Neural progenitor cell (in vitro differentiated cells): ENCODE measurements at regions not wholly inside any gene's neighbourhood (a gene's known extent, or its start where the extent isn't known, plus 50 kb on each side); places are given as distances from the start of the nearest gene placed in this dataset.
A peak's percentile ranks its signal among the peaks of the same experiment; 100 is the strongest.

Experiments used
- DNase-seq: peaks from one replicate; pipeline ENCODE4 v3.0.0-alpha.2; 2016; ENCODE audit warnings: low spot score
- H2AFZ ChIP-seq: fragments of 200-600 bp; sonication (generic); replicated peaks from 2 replicates; pipeline ENCODE4 v1.6.1; 2016; ENCODE audit warnings: antibody characterized with exemption
- H3F3A ChIP-seq: fragments of 200-600 bp; sonication (generic); 2 replicates; pipeline ENCODE4 v1.6.1; 2016; ENCODE audit warnings: antibody characterized with exemption, low read depth
- H3K27ac ChIP-seq: fragments of 200-600 bp; sonication (generic); 2 replicates; pipeline ENCODE4 v1.5.1; 2016; ENCODE audit warnings: mild to moderate bottlenecking
- H3K27me3 ChIP-seq: fragments of 200-600 bp; sonication (generic); 2 replicates; pipeline ENCODE4 v1.6.1; 2016; ENCODE audit warnings: mild to moderate bottlenecking, moderate library complexity
- H3K36me3 ChIP-seq: fragments of 200-600 bp; sonication (generic); 2 replicates; pipeline ENCODE4 v1.5.1; 2016
- H3K4me1 ChIP-seq: fragments of 200-600 bp; sonication (generic); 2 replicates; pipeline ENCODE4 v1.6.1; 2016; ENCODE audit warnings: mixed run types
- H3K4me2 ChIP-seq: fragments of 200-600 bp; sonication (generic); 2 replicates; pipeline ENCODE4 v1.6.1; 2016
- H3K4me3 ChIP-seq: fragments of 200-600 bp; sonication (generic); 2 replicates; pipeline ENCODE4 v1.5.1; 2016
- H3K79me2 ChIP-seq: fragments of 200-600 bp; sonication (generic); 2 replicates; pipeline ENCODE4 v1.6.1; 2016; ENCODE audit warnings: low read depth
- H3K9ac ChIP-seq: fragments of 200-600 bp; sonication (generic); 2 replicates; pipeline ENCODE4 v1.6.1; 2016
- H3K9me3 ChIP-seq: fragments of 200-600 bp; sonication (generic); 2 replicates; pipeline ENCODE4 v1.5.1; 2016; ENCODE audit warnings: low read depth
- H4K20me1 ChIP-seq: fragments of 200-600 bp; sonication (generic); 2 replicates; pipeline ENCODE4 v1.6.1; 2016; ENCODE audit warnings: low read depth
- H3K27ac Mint-ChIP-seq: 3 replicates; pipeline ENCODE4 v1.8.0; 2021; ENCODE audit warnings: mixed read lengths
- H3K27me3 Mint-ChIP-seq: 2 replicates; pipeline ENCODE4 v1.8.0; 2022; ENCODE audit warnings: low read depth, mild to moderate bottlenecking, inconsistent platforms, moderate library complexity, mixed read lengths; ENCODE audit not compliant: insufficient read depth
- H3K36me3 Mint-ChIP-seq: 3 replicates; pipeline ENCODE4 v1.8.0; 2021; ENCODE audit warnings: mixed read lengths
- H3K4me1 Mint-ChIP-seq: 3 replicates; pipeline ENCODE4 v1.8.0; 2021; ENCODE audit warnings: mixed read lengths
- H3K4me3 Mint-ChIP-seq: 3 replicates; pipeline ENCODE4 v1.8.0; 2021; ENCODE audit warnings: mild to moderate bottlenecking, moderate library complexity, mixed read lengths
- H3K9me3 Mint-ChIP-seq: 3 replicates; pipeline ENCODE4 v1.8.0; 2020; ENCODE audit warnings: mixed read lengths
- EZH2 ChIP-seq: fragments of 200-600 bp; sonication (generic); IDR thresholded peaks from 2 replicates; pipeline ENCODE4 v1.6.1; 2017; ENCODE audit warnings: antibody characterized with exemption, mild to moderate bottlenecking, moderate library complexity
- EZH2phosphoT487 ChIP-seq: fragments of 200-600 bp; sonication (generic); IDR thresholded peaks from 2 replicates; pipeline ENCODE4 v1.6.1; 2017; ENCODE audit warnings: antibody characterized with exemption
- TF ChIP-seq, protein P1 (sequence below): fragments of 200-600 bp; sonication (generic); IDR thresholded peaks from 2 replicates; pipeline ENCODE4 v1.5.1; 2017; ENCODE audit warnings: antibody characterized with exemption, mild to moderate bottlenecking

DNA sequence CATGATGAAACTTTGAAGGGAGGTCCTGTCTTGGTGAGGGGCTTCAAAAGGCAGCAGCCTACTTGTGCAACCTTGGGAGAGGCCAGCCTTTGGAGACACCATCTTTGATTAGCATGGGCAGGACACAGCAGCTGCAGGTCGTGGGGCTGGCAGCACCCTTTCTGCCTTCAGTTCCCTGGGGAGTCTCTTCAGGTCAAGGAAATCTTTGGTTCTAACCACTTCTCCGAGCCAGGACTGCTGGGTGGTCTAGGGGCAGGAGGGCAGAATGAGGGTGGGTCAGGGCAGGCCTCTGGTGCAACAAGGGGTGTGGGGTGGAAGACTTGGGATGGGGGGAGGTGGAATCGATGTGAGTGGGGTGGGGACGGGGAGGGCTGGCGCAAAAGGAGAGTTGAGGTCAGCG, 269.7 kb downstream of the FOXD2 start:
- H3K4me3 Mint-ChIP-seq, result no peak overlapping the region
- no peaks in the 10 kb centered on the region for H3K36me3 Mint-ChIP-seq
- H4K20me1 ChIP-seq, result peaks cover 7% of the 10 kb centered on the region
- no peak overlapping the region for H3K9ac ChIP-seq
- peaks cover 78% of the 10 kb centered on the region for H3K27me3 ChIP-seq
- peaks cover 25% of the 10 kb centered on the region for H3F3A ChIP-seq
- no peaks in the 10 kb centered on the region for H3K36me3 ChIP-seq
- TF ChIP-seq EZH2phosphoT487 (no peak), EZH2 (no peak)
- TF ChIP-seq, protein P1, sequence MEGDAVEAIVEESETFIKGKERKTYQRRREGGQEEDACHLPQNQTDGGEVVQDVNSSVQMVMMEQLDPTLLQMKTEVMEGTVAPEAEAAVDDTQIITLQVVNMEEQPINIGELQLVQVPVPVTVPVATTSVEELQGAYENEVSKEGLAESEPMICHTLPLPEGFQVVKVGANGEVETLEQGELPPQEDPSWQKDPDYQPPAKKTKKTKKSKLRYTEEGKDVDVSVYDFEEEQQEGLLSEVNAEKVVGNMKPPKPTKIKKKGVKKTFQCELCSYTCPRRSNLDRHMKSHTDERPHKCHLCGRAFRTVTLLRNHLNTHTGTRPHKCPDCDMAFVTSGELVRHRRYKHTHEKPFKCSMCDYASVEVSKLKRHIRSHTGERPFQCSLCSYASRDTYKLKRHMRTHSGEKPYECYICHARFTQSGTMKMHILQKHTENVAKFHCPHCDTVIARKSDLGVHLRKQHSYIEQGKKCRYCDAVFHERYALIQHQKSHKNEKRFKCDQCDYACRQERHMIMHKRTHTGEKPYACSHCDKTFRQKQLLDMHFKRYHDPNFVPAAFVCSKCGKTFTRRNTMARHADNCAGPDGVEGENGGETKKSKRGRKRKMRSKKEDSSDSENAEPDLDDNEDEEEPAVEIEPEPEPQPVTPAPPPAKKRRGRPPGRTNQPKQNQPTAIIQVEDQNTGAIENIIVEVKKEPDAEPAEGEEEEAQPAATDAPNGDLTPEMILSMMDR, result no peak
- H3K27ac ChIP-seq, result no peak overlapping the region
- peaks cover 57% of the 10 kb centered on the region for H3K27me3 Mint-ChIP-seq
- H3K9me3 Mint-ChIP-seq, result no peaks in the 10 kb centered on the region
- no peak overlapping the region for H3K27ac Mint-ChIP-seq
- peaks cover 11% of the 10 kb centered on the region for H3K4me1 ChIP-seq
- H3K9me3 ChIP-seq, result no peaks in the 10 kb centered on the region
- H2AFZ ChIP-seq, result no peak overlapping the region
- no peak overlapping the region for H3K4me2 ChIP-seq
- H3K4me3 ChIP-seq, result no peak overlapping the region
- no peak for DNase-seq
- H3K79me2 ChIP-seq, result no peaks in the 10 kb centered on the region
- peaks cover 16% of the 10 kb centered on the region for H3K4me1 Mint-ChIP-seq

DNA sequence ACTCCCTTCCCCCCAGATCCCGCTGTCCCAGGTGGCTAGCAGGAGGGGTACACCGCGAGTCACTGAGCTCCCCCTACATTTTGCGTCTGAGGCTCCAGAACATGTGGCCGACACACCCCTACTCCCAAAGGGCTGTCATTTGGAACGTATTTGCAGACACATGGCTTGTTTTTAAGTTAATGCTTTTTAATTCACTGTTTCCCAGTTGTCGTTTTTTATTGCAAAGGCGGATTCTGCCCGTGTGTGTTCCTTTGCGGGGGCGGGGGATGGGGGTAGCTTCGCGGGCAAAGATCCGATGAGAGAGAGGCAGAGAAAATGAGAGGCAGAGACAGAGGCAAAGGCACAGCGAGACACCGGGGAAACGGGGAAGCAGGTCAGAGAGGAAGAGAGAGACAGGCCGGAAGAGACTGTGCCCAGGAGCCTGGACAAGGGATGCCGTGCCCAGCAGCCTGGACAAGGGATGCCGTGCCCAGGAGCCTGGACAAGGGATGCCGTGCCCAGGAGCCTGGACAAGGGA, 270.2 kb downstream of the FOXD2 start:
- H3K4me1 ChIP-seq, result peaks cover 15% of the 10 kb centered on the region
- H3K79me2 ChIP-seq, result no peaks in the 10 kb centered on the region
- no peak overlapping the region for H3K27ac ChIP-seq
- Mint-ChIP-seq H3K4me3 (peak overlapping the region; percentile 54), H3K27me3 (peaks cover 63% of the 10 kb centered on the region), H3K27ac (no peak overlapping the region), H3K4me1 (peaks cover 21% of the 10 kb centered on the region), H3K36me3 (no peaks in the 10 kb centered on the region), H3K9me3 (peaks cover under 1% of the 10 kb centered on the region)
- no peak overlapping the region for H3K9ac ChIP-seq
- peak overlapping the region; percentile 53 for H3K4me3 ChIP-seq
- H3F3A ChIP-seq, result peaks cover 31% of the 10 kb centered on the region
- no peak overlapping the region for H2AFZ ChIP-seq
- TF ChIP-seq EZH2 (peak; percentile 53), EZH2phosphoT487 (no peak)
- peak overlapping the region; percentile 91 for H3K4me2 ChIP-seq
- H4K20me1 ChIP-seq, result peaks cover 7% of the 10 kb centered on the region
- peaks cover 84% of the 10 kb centered on the region for H3K27me3 ChIP-seq
- no peak for DNase-seq
- no peaks in the 10 kb centered on the region for H3K9me3 ChIP-seq
- no peaks in the 10 kb centered on the region for H3K36me3 ChIP-seq

DNA sequence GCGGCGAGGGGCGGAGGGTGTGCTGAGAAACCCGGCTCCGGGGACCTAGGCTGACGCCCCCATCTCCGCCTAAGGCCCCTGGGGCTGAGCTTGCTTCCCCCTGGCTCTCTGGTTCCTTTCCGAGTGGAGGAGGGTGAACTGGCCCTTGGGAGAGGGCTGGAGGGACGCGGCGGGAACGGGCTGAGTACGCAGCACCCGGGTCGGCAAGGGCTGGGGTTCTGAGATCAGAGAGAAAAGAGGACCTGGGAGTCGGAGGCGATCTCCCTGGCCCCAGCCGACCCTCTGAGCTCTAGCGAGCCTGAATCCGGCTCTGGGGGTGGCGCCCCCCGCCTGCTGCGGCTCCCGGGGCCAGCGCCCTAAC, 270.8 kb downstream of the FOXD2 start:
- DNase-seq, result peak; percentile 28
- H3K27me3 Mint-ChIP-seq, result peaks cover 68% of the 10 kb centered on the region
- Histone ChIP-seq H3K9me3 (no peaks in the 10 kb centered on the region), H3K4me2 (peak overlapping the region; percentile 91), H4K20me1 (peaks cover 7% of the 10 kb centered on the region), H3K4me3 (peak overlapping the region; percentile 53), H2AFZ (peak overlapping the region; percentile 23), H3K27ac (no peak overlapping the region), H3K36me3 (no peaks in the 10 kb centered on the region), H3K27me3 (peaks cover 90% of the 10 kb centered on the region), H3K79me2 (no peaks in the 10 kb centered on the region), H3F3A (peaks cover 32% of the 10 kb centered on the region), H3K9ac (no peak overlapping the region), H3K4me1 (peaks cover 15% of the 10 kb centered on the region)
- TF ChIP-seq, protein P1, result no peak
- TF ChIP-seq EZH2phosphoT487 (no peak), EZH2 (peak; percentile 47)
- peaks cover 4% of the 10 kb centered on the region for H3K9me3 Mint-ChIP-seq
- no peak overlapping the region for H3K27ac Mint-ChIP-seq
- peak overlapping the region; percentile 67 for H3K4me3 Mint-ChIP-seq
- H3K36me3 Mint-ChIP-seq, result no peaks in the 10 kb centered on the region
- H3K4me1 Mint-ChIP-seq, result peaks cover 22% of the 10 kb centered on the region

DNA sequence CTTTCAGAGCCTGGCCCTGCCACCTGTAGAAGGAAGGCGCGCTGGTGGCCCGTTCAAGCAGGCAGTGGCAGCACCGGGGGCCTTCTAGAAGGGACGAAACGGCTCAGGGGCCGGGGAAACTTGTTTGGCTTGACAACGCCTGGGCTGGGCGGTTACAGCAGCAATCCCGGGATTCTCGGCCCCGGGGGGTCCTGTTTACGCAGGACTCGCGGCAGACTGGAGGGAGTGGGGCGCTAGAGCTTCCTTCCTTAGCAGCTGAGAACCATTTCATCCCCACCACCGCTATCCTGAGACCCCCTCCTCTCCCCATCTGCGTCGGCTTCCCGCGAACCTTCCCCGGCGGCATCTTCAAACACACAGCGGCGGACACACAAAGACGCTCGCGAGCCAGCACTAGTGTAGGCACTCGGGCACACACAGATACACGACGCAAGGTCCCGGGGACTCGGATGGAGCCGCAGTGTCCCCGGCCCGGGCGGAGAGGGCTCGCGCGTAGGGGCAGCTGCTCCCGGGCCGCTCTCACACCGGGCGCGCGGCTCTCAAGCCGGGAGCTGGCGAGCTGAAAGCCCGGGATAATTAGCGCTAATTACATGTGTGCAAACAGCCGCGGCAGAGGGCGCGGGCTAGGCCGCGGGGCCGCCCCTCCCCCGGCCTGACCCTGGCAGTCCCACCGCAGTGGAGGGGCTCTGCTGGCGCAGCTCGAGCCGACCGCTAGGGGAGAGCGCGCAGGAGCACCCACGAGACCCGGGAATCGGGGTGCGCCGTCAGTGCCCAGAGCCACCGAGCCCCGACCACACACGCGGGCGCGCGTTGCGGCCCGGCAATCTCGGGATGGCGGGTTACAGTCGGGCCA, 271.4 kb downstream of the FOXD2 start:
- TF ChIP-seq EZH2 (peak; percentile 18), EZH2phosphoT487 (peak; percentile 18)
- TF ChIP-seq, protein P1, result peak; percentile 62
- Mint-ChIP-seq H3K27ac (no peak overlapping the region), H3K36me3 (no peaks in the 10 kb centered on the region), H3K27me3 (peaks cover 73% of the 10 kb centered on the region), H3K4me3 (peak overlapping the region; percentile 83), H3K9me3 (peaks cover 4% of the 10 kb centered on the region), H3K4me1 (peaks cover 22% of the 10 kb centered on the region)
- Histone ChIP-seq H3K4me2 (peak overlapping the region; percentile 91), H3K79me2 (no peaks in the 10 kb centered on the region), H3K4me1 (peaks cover 15% of the 10 kb centered on the region), H2AFZ (peak overlapping the region; percentile 23), H3K9me3 (no peaks in the 10 kb centered on the region), H3K27ac (no peak overlapping the region), H3K4me3 (peak overlapping the region; percentile 53), H3K36me3 (no peaks in the 10 kb centered on the region), H3K27me3 (peaks cover 96% of the 10 kb centered on the region), H3F3A (peaks cover 32% of the 10 kb centered on the region), H3K9ac (no peak overlapping the region), H4K20me1 (peaks cover 7% of the 10 kb centered on the region)
- DNase-seq, result peak; percentile 92
